ENCODE measurements at regions not wholly inside any gene's neighbourhood (a gene's known extent, or its start where the extent isn't known, plus 50 kb on each side); places are given as distances from the start of the nearest gene placed in this dataset.
"Not testable (repeated sequence)": the region's sequence is repeated elsewhere in the genome, so short reads cannot be mapped to it uniquely, and the experiment has no call there.

GRCh38 chr4:147157860-147158701 lies 212.4 kb upstream of the TTC29 start:
- peaks cover 41% of the 10 kb centered on the region for H3K27me3 Mint-ChIP-seq
- H3K4me3 Mint-ChIP-seq, result no peak overlapping the region
- ATAC-seq (replicated peaks; ENCODE audit: extremely low read depth, poor library complexity, severe bottlenecking) (no peak), DNase-seq (ENCODE audit: low spot score in 2 of 2) (no peak)
- H3K27ac Mint-ChIP-seq (ENCODE audit: low read depth), result no peak overlapping the region
- no peaks in the 10 kb centered on the region for H3K36me3 Mint-ChIP-seq (ENCODE audit: insufficient read depth)
- H3K4me1 Mint-ChIP-seq, result no peaks in the 10 kb centered on the region
- H3K9me3 Mint-ChIP-seq, result no peaks in the 10 kb centered on the region

- Mint-ChIP-seq H3K4me1 (no peaks in the 10 kb centered on the region), H3K27me3 (peaks cover 35% of the 10 kb centered on the region), H3K9me3 (no peaks in the 10 kb centered on the region), H3K4me3 (no peak overlapping the region), H3K27ac (ENCODE audit: low read depth) (no peak overlapping the region), H3K36me3 (ENCODE audit: insufficient read depth) (no peaks in the 10 kb centered on the region)
- DNase-seq (ENCODE audit: low spot score in 2 of 2), result no peak
- ATAC-seq (replicated peaks; ENCODE audit: extremely low read depth, poor library complexity, severe bottlenecking), result no peak
These were observed 215.3 kb upstream of the TTC29 start for GRCh38 chr4:147160908-147161513.

GRCh38 chr4:147163311-147163710 lies 217.6 kb upstream of the TTC29 start:
- no peak overlapping the region for H3K27ac Mint-ChIP-seq (ENCODE audit: low read depth)
- ATAC-seq (replicated peaks; ENCODE audit: extremely low read depth, poor library complexity, severe bottlenecking) (no peak), DNase-seq (ENCODE audit: low spot score in 2 of 2) (no peak)
- no peaks in the 10 kb centered on the region for H3K4me1 Mint-ChIP-seq
- H3K9me3 Mint-ChIP-seq, result no peaks in the 10 kb centered on the region
- H3K36me3 Mint-ChIP-seq (ENCODE audit: insufficient read depth), result no peaks in the 10 kb centered on the region
- no peak overlapping the region for H3K4me3 Mint-ChIP-seq
- H3K27me3 Mint-ChIP-seq, result peaks cover 12% of the 10 kb centered on the region

- H3K27me3 Mint-ChIP-seq; H3K4me1 Mint-ChIP-seq; H3K36me3 Mint-ChIP-seq (ENCODE audit: insufficient read depth); DNase-seq (ENCODE audit: low spot score in 2 of 2); H3K4me3 Mint-ChIP-seq; ATAC-seq (replicated peaks; ENCODE audit: extremely low read depth, poor library complexity, severe bottlenecking); H3K9me3 Mint-ChIP-seq; H3K27ac Mint-ChIP-seq (ENCODE audit: low read depth): not testable (repeated sequence)
These were observed 222.5 kb upstream of the TTC29 start for GRCh38 chr4:147168200-147168599.

- Mint-ChIP-seq H3K4me3 (no peak overlapping the region), H3K27ac (ENCODE audit: low read depth) (no peak overlapping the region), H3K4me1 (no peaks in the 10 kb centered on the region), H3K36me3 (ENCODE audit: insufficient read depth) (peaks cover 2% of the 10 kb centered on the region), H3K27me3 (peaks cover 29% of the 10 kb centered on the region), H3K9me3 (no peaks in the 10 kb centered on the region)
- ATAC-seq (replicated peaks; ENCODE audit: extremely low read depth, poor library complexity, severe bottlenecking) (no peak), DNase-seq (ENCODE audit: low spot score in 2 of 2) (no peak)
These were observed 227.7 kb upstream of the TTC29 start for GRCh38 chr4:147173322-147173721.

- Mint-ChIP-seq H3K4me1 (no peaks in the 10 kb centered on the region), H3K4me3 (no peak overlapping the region), H3K27ac (ENCODE audit: low read depth) (no peak overlapping the region), H3K36me3 (ENCODE audit: insufficient read depth) (peaks cover 2% of the 10 kb centered on the region), H3K9me3 (no peaks in the 10 kb centered on the region), H3K27me3 (peaks cover 29% of the 10 kb centered on the region)
- DNase-seq (ENCODE audit: low spot score in 2 of 2) (no peak), ATAC-seq (replicated peaks; ENCODE audit: extremely low read depth, poor library complexity, severe bottlenecking) (no peak)
These were observed 228.3 kb upstream of the TTC29 start for GRCh38 chr4:147173797-147174432.

- Mint-ChIP-seq H3K27ac (ENCODE audit: low read depth) (no peak overlapping the region), H3K4me1 (no peaks in the 10 kb centered on the region), H3K4me3 (no peak overlapping the region), H3K9me3 (no peaks in the 10 kb centered on the region), H3K36me3 (ENCODE audit: insufficient read depth) (peaks cover 1% of the 10 kb centered on the region), H3K27me3 (peaks cover 29% of the 10 kb centered on the region)
- DNase-seq (ENCODE audit: low spot score in 2 of 2), result no peak
- ATAC-seq (replicated peaks; ENCODE audit: extremely low read depth, poor library complexity, severe bottlenecking), result no peak
These were observed 228.9 kb upstream of the TTC29 start for GRCh38 chr4:147174591-147174990.

- DNase-seq (ENCODE audit: low spot score in 2 of 2), result no peak
- no peak overlapping the region for H3K27ac Mint-ChIP-seq (ENCODE audit: low read depth)
- peaks cover 29% of the 10 kb centered on the region for H3K27me3 Mint-ChIP-seq
- no peaks in the 10 kb centered on the region for H3K4me1 Mint-ChIP-seq
- no peak for ATAC-seq (replicated peaks; ENCODE audit: extremely low read depth, poor library complexity, severe bottlenecking)
- no peak overlapping the region for H3K4me3 Mint-ChIP-seq
- no peaks in the 10 kb centered on the region for H3K9me3 Mint-ChIP-seq
- peaks cover 1% of the 10 kb centered on the region for H3K36me3 Mint-ChIP-seq (ENCODE audit: insufficient read depth)
These were observed 229.9 kb upstream of the TTC29 start for GRCh38 chr4:147175460-147176025.

GRCh38 chr4:147182041-147182440 lies 236.4 kb upstream of the TTC29 start:
- Mint-ChIP-seq H3K4me1 (no peaks in the 10 kb centered on the region), H3K4me3 (no peak overlapping the region), H3K27ac (ENCODE audit: low read depth) (no peak overlapping the region), H3K27me3 (peaks cover 7% of the 10 kb centered on the region), H3K9me3 (peaks cover 17% of the 10 kb centered on the region), H3K36me3 (ENCODE audit: insufficient read depth) (peaks cover 2% of the 10 kb centered on the region)
- DNase-seq (ENCODE audit: low spot score in 2 of 2) (no peak), ATAC-seq (replicated peaks; ENCODE audit: extremely low read depth, poor library complexity, severe bottlenecking) (no peak)

- DNase-seq (ENCODE audit: low spot score in 2 of 2) (no peak), ATAC-seq (replicated peaks; ENCODE audit: extremely low read depth, poor library complexity, severe bottlenecking) (no peak)
- Mint-ChIP-seq H3K4me3 (no peak overlapping the region), H3K27me3 (peaks cover 5% of the 10 kb centered on the region), H3K27ac (ENCODE audit: low read depth) (no peak overlapping the region), H3K36me3 (ENCODE audit: insufficient read depth) (no peaks in the 10 kb centered on the region), H3K4me1 (no peaks in the 10 kb centered on the region), H3K9me3 (no peaks in the 10 kb centered on the region)
These were observed 247.0 kb upstream of the TTC29 start for GRCh38 chr4:147192679-147193078.

- Mint-ChIP-seq H3K9me3 (no peaks in the 10 kb centered on the region), H3K27me3 (peaks cover 9% of the 10 kb centered on the region), H3K36me3 (ENCODE audit: insufficient read depth) (no peaks in the 10 kb centered on the region), H3K27ac (ENCODE audit: low read depth) (no peak overlapping the region), H3K4me1 (no peaks in the 10 kb centered on the region), H3K4me3 (no peak overlapping the region)
- ATAC-seq (replicated peaks; ENCODE audit: extremely low read depth, poor library complexity, severe bottlenecking) (no peak), DNase-seq (ENCODE audit: low spot score in 2 of 2) (no peak)
These were observed 248.4 kb upstream of the TTC29 start for GRCh38 chr4:147194114-147194513.

- no peak overlapping the region for H3K4me3 Mint-ChIP-seq
- ATAC-seq (replicated peaks; ENCODE audit: extremely low read depth, poor library complexity, severe bottlenecking), result no peak
- no peak for DNase-seq (ENCODE audit: low spot score in 2 of 2)
- peaks cover 9% of the 10 kb centered on the region for H3K27me3 Mint-ChIP-seq
- H3K4me1 Mint-ChIP-seq, result no peaks in the 10 kb centered on the region
- no peaks in the 10 kb centered on the region for H3K9me3 Mint-ChIP-seq
- H3K27ac Mint-ChIP-seq (ENCODE audit: low read depth), result no peak overlapping the region
- no peaks in the 10 kb centered on the region for H3K36me3 Mint-ChIP-seq (ENCODE audit: insufficient read depth)
These were observed 248.9 kb upstream of the TTC29 start for GRCh38 chr4:147194604-147195003.
